Esophagus squamous epithelium (tissue), 5 donors: ENCODE measurements at regions not wholly inside any gene's neighbourhood (a gene's known extent, or its start where the extent isn't known, plus 50 kb on each side); places are given as distances from the start of the nearest gene placed in this dataset.

ENCODE experiments used
- DNase-seq: peaks from one replicate; lab custom pipeline; 2025; lab: John Stamatoyannopoulos, UW
- H3K27ac ChIP-seq, 4 donors: fragments of 200-600 bp; sonication (generic); one replicate each; pipeline ENCODE4 v1.5.1; 2016 to 2019; ENCODE audit warnings: mild to moderate bottlenecking in 1 of 4
- H3K27me3 ChIP-seq, 4 donors: fragments of 200-600 bp; sonication (generic); 1 replicate in 3 of 4; 2 replicates in 1 of 4; pipeline versions ENCODE4 v1.5.1 to v1.6.0; 2017 to 2021; ENCODE audit warnings: antibody characterized with exemption in 1 of 4
- H3K36me3 ChIP-seq, 3 donors: fragments of 200-600 bp; sonication (generic); one replicate each; pipeline ENCODE4 v1.5.1; 2016 to 2019
- H3K4me1 ChIP-seq, 3 donors: fragments of 200-600 bp; sonication (generic); one replicate each; pipeline ENCODE4 v1.5.1; 2017 to 2019
- H3K4me3 ChIP-seq, 4 donors: fragments of 200-600 bp; sonication (generic); 1 replicate in 3 of 4; 2 replicates in 1 of 4; pipeline ENCODE4 v1.5.1; 2016 to 2019; ENCODE audit warnings: mild to moderate bottlenecking in 2 of 4, moderate library complexity in 1 of 4
- H3K9me3 ChIP-seq, 3 donors: fragments of 200-600 bp; sonication (generic); one replicate each; pipeline ENCODE4 v1.5.1; 2016 to 2019
- POLR2A ChIP-seq, 4 donors: fragments of 450-650 bp; IDR thresholded peaks; one replicate each; pipeline ENCODE4 v1.6.1; 2017; ENCODE audit warnings: antibody characterized with exemption in 4 of 4, mild to moderate bottlenecking in 4 of 4, moderate library complexity in 3 of 4
- WGBS, 2 donors: methylation state at CpG; one replicate each; pipeline ENCODE4 v1.1.5; 2018; 5-methylcytosine and 5-hydroxymethylcytosine counted together
- intact Hi-C: fragments of 100-400 bp; cut with DNase I; formaldehyde crosslinking; loops from one replicate; pipeline ENCODE4 v1.15.0; 2022
- TF ChIP-seq, protein P1 (sequence below), 6 experiments: fragments of 450-650 bp in 4 of 6; fragments of 200-600 bp in 2 of 6; sonication (generic) in 2 of 6; IDR thresholded peaks; one replicate each; pipeline ENCODE4 v1.5.1; 2016 to 2019; ENCODE audit warnings: antibody characterized with exemption in 6 of 6, mild to moderate bottlenecking in 4 of 6, moderate library complexity in 4 of 6
- donor health status: DM: yes; HTN: yes; CAD: no.

DNA sequence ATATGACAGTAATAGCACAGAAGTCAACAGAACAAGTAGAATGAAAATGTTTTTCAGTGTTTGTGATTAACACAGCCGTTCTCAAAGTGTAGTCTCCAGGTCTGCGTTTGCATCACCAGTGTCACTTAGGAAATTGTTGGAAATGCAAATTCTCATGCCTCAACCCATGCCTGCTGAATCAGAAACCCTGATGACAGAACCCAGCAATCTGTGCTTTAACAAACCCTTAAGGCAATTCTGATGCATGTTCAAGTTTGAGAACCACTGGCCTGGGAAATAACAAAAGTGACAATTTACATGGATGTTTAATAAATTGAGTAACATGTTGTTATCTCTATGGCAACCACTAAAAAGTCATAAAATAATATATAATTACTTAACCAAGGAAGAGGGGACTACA is 103.1 kb upstream of the ATP11B start:
- intact Hi-C loops = no loop called here
- no peak for DNase-seq
- WGBS, 2 donors = 27 to 41% methylated on average over 2 of the region's 2 CpGs
- Histone ChIP-seq H3K27me3 (peaks cover 0 to 25% (median 0%) of the 10 kb centered on the region in 4 donors), H3K36me3 (no peaks in the 10 kb centered on the region), H3K9me3 (no peaks in the 10 kb centered on the region), H3K4me1 (peaks cover 0 to 33% (median 0%) of the 10 kb centered on the region in 3 donors), H3K27ac (no peak overlapping the region), H3K4me3 (no peak overlapping the region)
- TF ChIP-seq, protein P1, sequence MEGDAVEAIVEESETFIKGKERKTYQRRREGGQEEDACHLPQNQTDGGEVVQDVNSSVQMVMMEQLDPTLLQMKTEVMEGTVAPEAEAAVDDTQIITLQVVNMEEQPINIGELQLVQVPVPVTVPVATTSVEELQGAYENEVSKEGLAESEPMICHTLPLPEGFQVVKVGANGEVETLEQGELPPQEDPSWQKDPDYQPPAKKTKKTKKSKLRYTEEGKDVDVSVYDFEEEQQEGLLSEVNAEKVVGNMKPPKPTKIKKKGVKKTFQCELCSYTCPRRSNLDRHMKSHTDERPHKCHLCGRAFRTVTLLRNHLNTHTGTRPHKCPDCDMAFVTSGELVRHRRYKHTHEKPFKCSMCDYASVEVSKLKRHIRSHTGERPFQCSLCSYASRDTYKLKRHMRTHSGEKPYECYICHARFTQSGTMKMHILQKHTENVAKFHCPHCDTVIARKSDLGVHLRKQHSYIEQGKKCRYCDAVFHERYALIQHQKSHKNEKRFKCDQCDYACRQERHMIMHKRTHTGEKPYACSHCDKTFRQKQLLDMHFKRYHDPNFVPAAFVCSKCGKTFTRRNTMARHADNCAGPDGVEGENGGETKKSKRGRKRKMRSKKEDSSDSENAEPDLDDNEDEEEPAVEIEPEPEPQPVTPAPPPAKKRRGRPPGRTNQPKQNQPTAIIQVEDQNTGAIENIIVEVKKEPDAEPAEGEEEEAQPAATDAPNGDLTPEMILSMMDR (IDR thresholded peaks at IDR 0.05) = no peak
- TF ChIP-seq POLR2A (IDR thresholded peaks at IDR 0.05) = no peak

GRCh38 chr3:182692021-182692420 is 101.3 kb upstream of the ATP11B start:
- intact Hi-C loops = no loop called here
- no peak for DNase-seq
- Histone ChIP-seq H3K4me3 (no peak overlapping the region), H3K27ac (no peak overlapping the region), H3K9me3 (no peaks in the 10 kb centered on the region), H3K36me3 (no peaks in the 10 kb centered on the region), H3K4me1 (peaks cover 0 to 15% (median 0%) of the 10 kb centered on the region in 3 donors), H3K27me3 (peaks cover 0 to 8% (median 0%) of the 10 kb centered on the region in 4 donors)
- TF ChIP-seq, protein P1 (IDR thresholded peaks at IDR 0.05) = no peak
- no peak for TF ChIP-seq POLR2A (IDR thresholded peaks at IDR 0.05)
- WGBS, 2 donors = 87% methylated on average over 4 to 5 of the region's 6 CpGs

DNA sequence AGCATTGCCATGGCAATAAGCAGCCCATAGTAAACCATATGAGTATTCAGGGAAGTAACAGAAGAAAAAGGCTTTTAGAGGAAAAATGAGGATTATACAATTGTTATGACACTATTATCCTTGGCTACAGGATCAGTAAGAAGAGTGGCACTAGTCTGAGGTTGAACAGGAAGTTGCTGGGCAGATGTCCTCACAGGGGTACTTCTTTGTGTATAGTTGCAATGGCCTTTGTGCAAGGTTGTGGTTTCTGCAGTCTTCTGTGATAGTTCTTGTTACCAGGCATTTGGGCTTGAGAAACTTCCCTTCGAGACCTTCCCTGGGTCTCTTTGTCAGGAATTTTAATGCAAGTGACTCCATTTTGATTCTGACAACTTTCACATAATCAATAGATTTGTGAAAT is 100.6 kb upstream of the ATP11B start:
- Histone ChIP-seq H3K4me3 (no peak overlapping the region), H3K9me3 (no peaks in the 10 kb centered on the region), H3K4me1 (peaks cover 0 to 14% (median 0%) of the 10 kb centered on the region in 3 donors), H3K27ac (no peak overlapping the region), H3K27me3 (peaks cover 0 to 3% (median 0%) of the 10 kb centered on the region in 4 donors), H3K36me3 (no peaks in the 10 kb centered on the region)
- no peak for DNase-seq
- intact Hi-C loops = no loop called here
- WGBS, 2 donors = 65 to 83% methylated on average over 1 of the region's 1 CpG
- TF ChIP-seq, protein P1 (IDR thresholded peaks at IDR 0.05) = no peak
- no peak for TF ChIP-seq POLR2A (IDR thresholded peaks at IDR 0.05)

- Histone ChIP-seq H3K4me3 (no peak overlapping the region), H3K9me3 (no peaks in the 10 kb centered on the region), H3K27me3 (no peaks in the 10 kb centered on the region), H3K4me1 (peaks cover 0 to 14% (median 0%) of the 10 kb centered on the region in 3 donors), H3K36me3 (no peaks in the 10 kb centered on the region), H3K27ac (no peak overlapping the region)
- DNase-seq = no peak
- intact Hi-C loops = no loop called here
- TF ChIP-seq POLR2A (IDR thresholded peaks at IDR 0.05) = no peak
- TF ChIP-seq, protein P1 (IDR thresholded peaks at IDR 0.05) = no peak
- WGBS, 2 donors = 89 to 99% methylated on average over 3 of the region's 3 CpGs
Observed at GRCh38 chr3:182693723-182694122, 99.6 kb upstream of the ATP11B start.

DNA sequence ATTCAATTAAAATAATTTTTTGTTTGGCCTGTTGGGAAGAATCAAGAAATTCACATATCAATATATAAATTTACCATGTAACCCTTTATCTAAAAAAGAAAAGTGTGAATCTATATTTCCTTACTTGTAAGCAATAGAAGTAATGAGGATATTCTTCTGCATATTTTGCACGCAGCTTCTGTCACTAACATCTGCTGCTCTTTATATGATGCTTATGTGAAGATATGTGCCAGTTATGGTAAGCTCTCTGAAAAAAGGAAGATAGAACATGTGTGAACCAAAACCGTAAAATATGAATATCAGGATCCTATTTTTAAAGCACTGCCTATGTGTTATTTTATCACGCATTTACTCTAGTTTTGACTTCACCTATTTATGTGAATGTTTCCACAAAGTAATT is 96.4 kb upstream of the ATP11B start:
- Histone ChIP-seq H3K27ac (no peak overlapping the region), H3K9me3 (no peaks in the 10 kb centered on the region), H3K4me1 (no peaks in the 10 kb centered on the region), H3K4me3 (no peak overlapping the region), H3K27me3 (no peaks in the 10 kb centered on the region), H3K36me3 (no peaks in the 10 kb centered on the region)
- intact Hi-C loops = no loop called here
- no peak for TF ChIP-seq POLR2A (IDR thresholded peaks at IDR 0.05)
- TF ChIP-seq, protein P1 (IDR thresholded peaks at IDR 0.05) = no peak
- DNase-seq = no peak
- WGBS, 2 donors = 75 to 80% methylated on average over 3 of the region's 3 CpGs
